HG03571 (cell line): ENCODE measurements at regions not wholly inside any gene's neighbourhood (a gene's known extent, or its start where the extent isn't known, plus 50 kb on each side); places are given as distances from the start of the nearest gene placed in this dataset.

Experiments used
- ATAC-seq: cut with Tn5 transposase; IDR thresholded peaks from one replicate; pipeline ENCODE4 v1.9.1; 2021; ENCODE audit not compliant: unreplicated experiment

- ATAC-seq = no peak
Observed at GRCh38 chr3:102104033-102104432, 254.7 kb downstream of the NFKBIZ start.

DNA sequence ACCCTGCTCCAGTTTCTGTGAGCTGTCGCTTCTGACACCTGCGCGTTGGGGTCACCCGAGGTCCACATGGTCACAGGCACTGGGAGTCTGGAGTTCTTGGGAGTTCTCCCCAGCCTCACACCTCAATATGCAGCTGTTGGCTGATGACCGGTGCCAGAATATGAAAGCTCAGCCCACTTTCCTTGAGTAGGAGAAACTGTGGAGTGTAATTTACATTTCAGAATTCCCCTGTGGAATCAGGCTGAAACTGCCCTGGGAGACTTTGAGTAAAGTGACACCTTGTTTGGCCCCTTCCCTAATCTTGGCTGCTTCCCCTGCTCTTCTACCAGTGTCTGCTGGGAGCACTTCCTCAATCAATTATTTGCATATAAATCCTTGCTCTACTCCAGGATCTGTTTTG lies 255.9 kb downstream of the NFKBIZ start:
- ATAC-seq = no peak

DNA sequence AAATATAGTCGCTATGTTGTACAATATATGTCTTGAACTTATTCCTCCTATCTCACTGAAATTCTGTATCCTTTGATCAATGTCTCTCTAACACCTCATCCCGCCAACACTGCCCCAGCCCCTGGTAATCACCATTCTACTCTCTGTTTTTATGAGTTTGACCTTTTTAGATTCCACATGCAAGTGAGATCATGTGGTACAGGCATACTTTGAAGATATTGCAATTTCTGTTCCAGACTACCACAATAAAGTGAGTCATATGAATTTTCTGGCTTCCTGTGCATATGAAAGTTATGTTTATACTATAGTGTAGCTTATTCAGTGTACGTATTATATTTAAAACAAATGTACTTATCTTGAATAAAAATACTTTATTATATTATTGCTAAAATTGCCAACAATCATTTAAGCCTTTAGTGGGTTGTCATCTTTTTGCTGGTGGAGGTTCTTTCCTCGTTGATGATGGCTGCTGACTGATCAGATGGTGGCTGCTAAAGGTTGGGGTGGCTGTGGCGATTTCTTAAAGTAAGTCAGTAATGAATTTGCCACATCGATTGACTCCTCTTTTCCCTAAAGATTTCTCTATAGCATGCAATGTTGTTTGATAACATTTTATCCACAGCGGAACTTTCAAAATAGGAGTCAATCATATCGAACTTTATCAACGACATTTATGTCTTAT lies 257.2 kb downstream of the NFKBIZ start:
- no peak for ATAC-seq

GRCh38 chr3:102112704-102113230 lies 263.5 kb downstream of the NFKBIZ start:
- ATAC-seq = no peak

GRCh38 chr3:102113421-102114041 lies 264.2 kb downstream of the NFKBIZ start:
- no peak for ATAC-seq

DNA sequence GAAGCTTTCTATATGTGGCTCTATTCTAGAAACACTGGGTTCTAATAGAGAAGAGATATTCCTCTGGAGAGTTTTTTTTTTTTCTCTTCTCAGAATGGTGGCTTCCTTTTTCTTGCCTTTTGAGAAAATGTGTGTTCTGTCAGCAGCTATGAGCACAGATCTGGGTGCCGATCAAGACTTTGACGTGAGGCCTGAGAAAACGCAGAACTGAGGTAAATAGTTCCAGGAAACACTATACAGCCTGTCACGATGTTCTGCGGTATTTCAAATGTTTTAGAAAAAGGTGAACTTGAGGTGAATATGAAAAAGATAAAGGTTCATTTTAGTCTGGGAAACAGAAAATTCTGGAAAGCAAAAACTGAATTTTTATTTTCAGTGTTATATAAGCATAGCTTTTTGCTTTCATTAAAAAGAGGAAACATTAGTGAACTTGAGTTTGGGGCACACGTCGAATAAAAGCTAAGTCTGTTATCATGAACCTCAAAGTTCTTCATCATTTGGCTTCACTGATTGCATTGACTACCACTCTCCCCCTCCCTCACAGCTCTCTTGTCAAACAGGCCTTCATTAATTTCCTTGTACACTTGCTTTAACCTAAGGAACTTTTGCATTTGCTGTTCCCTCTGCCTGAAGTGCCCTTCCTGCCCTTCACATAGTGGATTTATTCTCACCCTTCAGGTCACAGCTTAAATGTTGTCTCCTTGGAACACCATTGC lies 265.1 kb downstream of the NFKBIZ start:
- ATAC-seq = no peak

GRCh38 chr3:102122527-102122926 lies 273.2 kb downstream of the NFKBIZ start:
- ATAC-seq = no peak

DNA sequence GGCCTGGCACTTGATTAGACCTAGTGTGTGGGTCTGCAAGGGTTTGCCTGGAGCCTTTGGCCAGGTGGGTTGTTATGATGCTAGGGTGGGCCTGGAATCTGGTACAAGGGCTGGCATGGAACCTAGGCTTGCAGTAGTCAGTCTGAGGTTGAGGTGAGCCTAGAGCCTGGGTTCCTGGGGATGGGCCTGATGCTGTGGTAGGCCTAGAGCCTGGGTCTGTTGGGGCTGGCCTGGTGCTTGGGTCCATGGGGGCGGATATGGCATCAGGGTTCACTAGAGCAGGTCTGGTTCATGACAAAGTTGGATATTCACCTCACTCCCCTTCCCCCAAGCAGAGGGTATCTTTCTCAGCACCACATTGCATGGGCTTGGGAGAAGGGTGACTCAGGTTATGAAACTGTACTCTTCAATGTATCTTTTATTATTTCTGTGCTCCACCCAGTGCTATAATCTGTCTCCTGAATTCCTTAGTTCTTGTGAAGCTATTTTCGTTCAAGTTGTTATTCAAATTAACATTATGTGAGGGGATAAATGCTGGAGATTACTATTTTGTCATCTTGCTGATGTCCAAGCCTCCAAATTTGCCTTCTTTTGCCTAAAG lies 274.4 kb downstream of the NFKBIZ start:
- no peak for ATAC-seq

DNA sequence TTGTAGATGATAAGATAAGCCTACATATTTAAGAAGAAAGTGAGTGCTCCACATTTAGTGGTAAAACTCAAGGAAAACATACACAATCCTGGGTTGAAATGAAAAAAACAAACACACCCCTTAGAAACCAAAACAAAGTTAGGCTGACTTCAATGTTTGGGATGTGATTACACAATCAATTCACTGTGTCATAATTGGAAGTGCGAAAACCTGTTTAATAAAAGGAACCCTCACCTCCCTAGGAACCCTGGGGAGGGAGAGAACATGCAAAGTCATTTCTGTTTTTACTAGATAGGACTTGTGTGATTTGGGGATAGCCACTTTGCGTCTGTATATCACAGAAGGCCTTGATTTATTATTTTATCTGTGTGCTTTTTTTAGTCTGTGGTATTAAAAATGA lies 275.0 kb downstream of the NFKBIZ start:
- ATAC-seq = no peak

GRCh38 chr3:102124704-102125103 lies 275.4 kb downstream of the NFKBIZ start:
- ATAC-seq = no peak

DNA sequence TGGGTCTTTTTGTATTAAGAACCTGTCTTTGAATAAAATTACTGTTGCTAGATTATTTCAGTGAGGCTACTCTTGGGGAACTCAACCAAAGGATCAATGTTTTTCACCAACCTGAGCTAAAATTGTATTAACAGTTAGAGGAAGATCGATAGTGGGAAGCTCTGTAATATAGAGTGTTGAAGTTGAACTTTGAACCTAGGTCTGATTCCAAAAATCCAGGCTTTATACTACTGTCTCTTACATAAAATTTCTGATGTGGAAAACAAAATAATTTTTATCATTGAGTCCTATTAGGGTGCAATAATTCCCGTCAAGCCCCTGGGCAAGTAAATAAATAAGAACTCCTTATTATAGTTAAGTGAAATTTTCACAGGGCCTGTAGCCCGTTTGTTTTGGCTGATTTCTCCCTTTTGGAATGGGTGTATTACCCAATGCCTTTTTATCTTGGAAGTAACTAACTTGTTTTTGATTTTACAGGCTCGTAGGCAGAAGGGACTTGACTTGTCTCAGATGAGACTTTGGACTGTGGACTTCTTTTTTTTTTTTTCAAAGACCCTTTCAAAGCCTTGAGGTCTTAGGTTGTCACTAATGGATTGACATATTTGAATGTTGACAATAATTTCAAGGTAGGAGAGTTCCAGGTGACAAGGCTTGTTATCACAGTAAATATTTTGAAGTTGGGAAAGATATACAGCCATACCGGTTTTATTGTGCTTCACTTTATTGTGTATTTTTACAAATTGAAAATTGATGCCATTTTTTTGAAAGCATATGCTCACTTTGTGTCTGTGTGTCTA lies 276.1 kb downstream of the NFKBIZ start:
- ATAC-seq = no peak

DNA sequence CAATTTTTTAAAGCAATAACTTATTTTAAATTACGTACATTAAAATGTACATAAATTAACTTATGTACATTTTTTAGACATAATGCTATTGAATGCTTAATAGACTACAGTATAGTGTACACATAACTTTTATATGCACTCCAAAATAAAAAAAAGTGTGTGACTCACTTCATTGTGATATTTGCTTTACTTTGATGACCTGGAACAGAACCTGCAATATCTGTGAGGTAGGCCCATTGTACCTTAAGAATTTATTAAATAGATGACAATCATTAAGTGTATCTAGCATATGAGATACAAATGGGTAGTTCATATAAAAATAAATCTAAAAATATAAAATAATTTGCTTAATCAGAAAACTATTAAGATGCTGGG lies 276.7 kb downstream of the NFKBIZ start:
- ATAC-seq = no peak

DNA sequence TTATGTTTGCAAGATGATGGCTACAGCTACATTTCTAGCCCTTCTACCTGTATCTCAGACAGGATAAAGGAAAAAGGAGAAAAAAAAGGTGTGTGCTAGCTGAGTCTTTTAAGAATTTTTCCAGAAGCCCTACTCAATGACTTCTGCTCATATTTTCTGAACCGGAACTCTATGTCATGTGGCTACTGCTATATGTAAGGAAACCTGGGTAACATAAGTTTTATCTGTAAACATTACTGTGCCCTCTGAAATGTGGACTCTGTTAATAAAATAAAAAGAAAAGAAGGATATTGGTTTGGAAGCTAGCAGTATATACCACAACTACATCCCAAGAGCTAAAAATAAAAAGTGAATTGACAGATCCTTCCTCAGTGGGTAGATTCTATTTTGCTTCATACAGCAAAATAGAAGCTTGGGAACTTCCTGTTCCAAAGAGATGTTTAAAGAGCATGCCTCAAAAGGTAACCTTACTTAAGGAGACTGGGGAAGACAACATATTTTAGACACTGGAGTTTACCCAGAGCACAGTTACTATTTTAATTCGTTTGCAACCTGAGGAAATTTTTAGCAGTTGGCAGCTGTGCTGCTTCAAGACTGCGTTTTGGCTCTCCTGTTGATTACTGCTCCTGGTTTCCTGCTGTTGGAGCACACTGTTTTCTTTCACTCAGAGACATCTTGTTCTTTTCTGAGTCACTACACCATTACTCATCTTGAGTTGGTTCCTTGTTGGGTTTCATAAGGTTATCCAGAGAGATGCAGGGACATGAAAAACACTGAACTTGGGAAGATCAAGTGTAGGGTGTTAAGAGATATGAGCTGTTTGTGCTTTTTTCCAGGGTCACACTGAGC lies 280.7 kb downstream of the NFKBIZ start:
- no peak for ATAC-seq

DNA sequence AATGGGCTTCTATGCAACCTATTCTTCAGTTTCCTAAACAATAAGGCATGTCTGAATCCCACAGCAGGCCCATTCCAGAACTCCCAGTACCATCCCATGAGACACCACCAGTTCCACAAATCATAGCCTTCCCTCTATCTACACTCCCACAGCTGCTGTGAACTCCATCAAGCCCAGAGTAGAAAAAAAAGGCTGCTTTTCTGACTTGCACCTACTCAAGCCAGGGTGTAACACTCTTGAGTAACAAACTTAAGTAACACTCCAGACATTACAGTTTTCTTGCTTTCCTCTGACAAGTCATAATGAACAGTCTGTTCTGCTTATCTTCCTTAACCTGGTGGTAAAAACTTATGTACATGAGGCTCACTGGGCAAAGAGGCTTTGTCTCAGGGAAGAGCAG lies 283.1 kb downstream of the NFKBIZ start:
- no peak for ATAC-seq

DNA sequence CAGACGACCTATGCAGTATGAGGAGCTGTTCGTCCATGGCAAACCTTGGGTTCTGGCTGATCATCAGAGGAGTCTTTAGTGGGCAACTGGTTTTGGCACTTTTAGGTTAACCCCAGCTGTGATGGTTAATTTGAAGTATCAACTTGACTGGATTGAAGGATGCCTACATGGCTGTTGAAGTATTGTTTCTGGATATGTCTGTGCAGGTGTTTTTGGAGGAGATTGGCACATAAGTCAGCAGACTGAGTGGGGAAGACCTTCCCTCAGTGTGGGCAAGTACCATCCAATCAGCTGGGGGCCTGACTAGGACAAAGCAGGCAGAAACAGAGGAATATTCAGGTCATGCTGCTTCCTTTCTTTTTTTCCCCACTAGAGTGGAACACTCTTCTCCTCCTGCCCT lies 284.1 kb downstream of the NFKBIZ start:
- ATAC-seq = no peak

- no peak for ATAC-seq
Observed at GRCh38 chr3:102135316-102135715, 286.0 kb downstream of the NFKBIZ start.

DNA sequence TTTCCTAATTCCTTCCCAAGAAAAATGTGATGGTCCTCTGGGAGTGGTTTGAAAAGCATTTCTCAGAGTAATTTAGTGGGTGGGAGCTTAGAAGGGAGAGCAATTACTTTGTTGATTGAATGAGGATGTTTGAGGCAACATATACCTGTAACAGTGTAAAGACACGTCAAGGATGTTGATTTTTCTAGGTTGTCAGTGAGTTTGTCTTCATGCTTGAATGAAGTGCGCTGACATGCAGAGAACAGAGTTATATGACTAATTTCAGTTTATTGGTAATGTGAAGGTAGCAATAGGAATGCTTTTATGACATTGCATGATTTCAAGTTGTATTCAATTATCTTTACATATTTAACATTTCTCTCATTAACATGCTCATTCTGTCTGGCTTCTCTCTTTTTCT lies 286.9 kb downstream of the NFKBIZ start:
- ATAC-seq = no peak

GRCh38 chr3:102140116-102140515 lies 290.8 kb downstream of the NFKBIZ start:
- no peak for ATAC-seq

DNA sequence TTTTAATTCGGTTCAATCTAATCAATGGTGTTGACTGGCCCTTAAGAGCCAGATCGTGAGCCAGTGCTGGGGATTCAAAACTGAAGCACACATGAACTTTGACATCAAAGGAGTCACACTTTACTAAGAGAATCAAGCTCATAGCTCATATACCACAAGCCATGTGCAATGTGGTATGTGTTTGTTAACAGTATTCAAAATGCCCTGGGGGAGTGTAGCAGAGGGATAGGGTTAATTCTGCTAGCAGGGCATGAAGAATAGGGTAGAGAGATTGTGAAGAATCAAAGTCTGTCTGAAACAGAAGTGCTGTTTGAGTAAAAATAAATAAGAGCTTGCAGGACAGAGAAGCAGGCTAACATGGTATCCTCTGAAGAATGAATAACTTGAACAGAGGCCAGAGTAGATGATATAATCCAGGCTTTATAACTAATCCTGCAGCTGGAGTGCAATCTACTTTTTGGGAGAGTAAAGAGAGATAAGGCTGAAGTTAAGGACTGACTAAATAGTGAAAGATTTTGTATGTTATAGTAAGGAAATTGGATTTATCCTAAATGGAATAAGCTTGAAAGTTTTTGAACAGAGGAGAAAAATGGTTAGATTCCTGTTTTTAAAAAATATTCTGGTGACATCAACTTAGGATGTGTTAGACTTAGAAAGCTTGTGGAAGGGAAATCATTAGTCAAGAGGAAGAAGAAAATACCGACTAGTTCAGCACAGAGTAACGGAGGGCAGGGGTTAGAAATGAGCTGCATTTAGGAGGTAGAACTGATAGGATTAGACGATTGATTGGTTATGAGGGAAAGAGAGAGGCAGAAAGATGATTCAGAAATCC lies 292.0 kb downstream of the NFKBIZ start:
- no peak for ATAC-seq
